ENCODE measurements at regions not wholly inside any gene's neighbourhood (a gene's known extent, or its start where the extent isn't known, plus 50 kb on each side); places are given as distances from the start of the nearest gene placed in this dataset.

DNA sequence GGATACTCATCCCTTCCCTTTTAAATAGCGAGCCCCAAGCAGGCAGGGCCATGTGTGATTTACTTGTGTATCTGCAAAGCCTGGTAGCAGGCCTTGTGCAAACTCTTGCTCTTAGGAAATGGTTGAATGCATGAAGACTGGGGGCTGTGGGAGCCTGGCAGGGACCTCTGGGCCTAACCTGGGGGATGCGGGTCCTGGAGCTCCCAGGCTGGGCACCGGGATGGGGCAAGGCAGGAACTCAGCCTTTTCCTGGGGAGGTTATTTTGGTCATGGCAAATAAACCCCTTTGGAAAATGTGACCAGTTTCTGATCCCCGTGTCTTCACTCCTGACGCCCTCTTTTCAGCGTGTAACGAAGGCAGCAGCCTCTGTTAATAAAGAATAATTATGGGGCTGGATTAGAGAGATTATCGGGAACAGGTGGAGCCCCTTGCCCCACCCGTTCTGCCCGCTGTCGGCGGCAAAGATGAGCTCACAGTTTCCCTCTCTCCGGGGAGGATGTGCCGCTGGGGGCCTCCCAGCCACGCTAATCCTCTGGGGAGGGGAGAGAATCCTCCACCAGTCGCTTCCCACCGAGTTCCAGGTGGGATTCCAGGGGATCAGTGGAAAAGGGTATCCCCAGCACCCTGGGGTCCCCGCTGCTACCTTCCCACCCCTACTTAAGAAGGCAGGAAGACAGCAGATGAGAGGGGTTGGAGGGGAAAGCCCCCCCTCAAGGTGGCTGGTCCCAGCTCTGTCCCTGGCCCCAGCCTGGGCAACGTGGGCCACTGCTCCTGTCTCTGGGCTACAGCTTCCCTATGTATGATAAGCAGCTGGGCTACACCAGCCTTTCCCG, 69.7 kb upstream of the WNT4 start:
- H3K4me3 Mint-ChIP-seq = no peak overlapping the region
- no peak for DNase-seq
- CTCF ChIA-PET = no interaction called here
- H3K27ac Mint-ChIP-seq = no peak overlapping the region
- H3K9me3 Mint-ChIP-seq = no peaks in the 10 kb centered on the region
- no peaks in the 10 kb centered on the region for H3K36me3 Mint-ChIP-seq
- peaks cover 80% of the 10 kb centered on the region for H3K27me3 Mint-ChIP-seq
- no peaks in the 10 kb centered on the region for H3K4me1 Mint-ChIP-seq

DNA sequence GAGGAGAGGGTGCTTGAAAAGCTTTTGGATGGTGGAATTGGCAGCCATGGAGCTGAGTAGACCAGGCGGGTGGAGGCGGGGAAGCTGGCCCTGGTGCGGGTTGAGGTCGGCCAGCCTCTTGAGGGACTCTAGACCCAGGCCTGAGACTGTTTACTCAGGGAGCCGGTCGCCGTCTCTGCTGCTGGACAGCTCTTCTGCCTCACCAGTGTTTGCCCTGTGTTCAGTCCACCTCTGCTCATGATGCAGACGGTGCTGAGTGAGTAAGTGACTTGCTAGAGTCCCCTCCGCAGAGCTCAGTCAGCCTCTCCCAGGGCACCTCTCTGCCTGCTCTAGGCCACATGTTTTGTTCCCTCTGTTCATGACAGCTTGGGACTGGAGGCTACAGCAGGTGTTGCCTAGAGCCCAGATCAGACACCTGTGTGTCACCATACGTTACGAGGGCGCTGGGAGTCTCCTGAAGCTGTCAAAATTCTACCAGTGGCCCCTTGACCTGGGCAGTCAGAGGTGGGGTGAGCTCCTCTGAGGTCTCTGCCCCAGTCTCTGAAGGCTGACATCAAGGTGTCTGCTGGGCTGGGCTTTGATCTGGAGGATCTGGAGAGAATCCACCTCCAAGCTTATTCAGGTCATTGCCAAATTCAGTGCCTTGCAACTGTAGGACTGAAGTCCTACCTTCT, 73.5 kb upstream of the WNT4 start:
- Mint-ChIP-seq H3K4me1 (no peaks in the 10 kb centered on the region), H3K9me3 (no peaks in the 10 kb centered on the region), H3K27me3 (peaks cover 62% of the 10 kb centered on the region), H3K4me3 (no peak overlapping the region), H3K27ac (no peak overlapping the region), H3K36me3 (no peaks in the 10 kb centered on the region)
- DNase-seq = no peak
- CTCF ChIA-PET = no interaction called here

DNA sequence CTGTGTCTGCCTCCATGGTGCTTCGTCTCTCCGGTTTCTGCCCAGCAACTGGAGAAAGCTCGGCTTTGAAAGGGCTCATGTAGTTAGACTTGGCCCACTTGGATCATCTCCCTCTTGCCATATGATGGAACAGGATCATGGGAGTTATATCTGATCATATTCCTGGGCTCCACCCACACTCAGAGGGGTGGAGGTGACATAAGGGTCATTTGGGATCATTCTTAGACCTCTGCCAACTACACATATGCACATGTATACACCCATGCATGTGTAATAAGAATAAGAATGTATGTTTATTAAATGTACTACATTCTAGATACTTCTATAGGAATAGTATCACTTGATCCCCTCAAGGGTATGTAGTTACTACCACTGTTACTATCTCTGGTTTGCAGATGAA, 74.1 kb upstream of the WNT4 start:
- Mint-ChIP-seq H3K27ac (no peak overlapping the region), H3K4me1 (no peaks in the 10 kb centered on the region), H3K36me3 (no peaks in the 10 kb centered on the region), H3K27me3 (peaks cover 56% of the 10 kb centered on the region), H3K4me3 (no peak overlapping the region), H3K9me3 (no peaks in the 10 kb centered on the region)
- DNase-seq = no peak
- CTCF ChIA-PET = no interaction called here

DNA sequence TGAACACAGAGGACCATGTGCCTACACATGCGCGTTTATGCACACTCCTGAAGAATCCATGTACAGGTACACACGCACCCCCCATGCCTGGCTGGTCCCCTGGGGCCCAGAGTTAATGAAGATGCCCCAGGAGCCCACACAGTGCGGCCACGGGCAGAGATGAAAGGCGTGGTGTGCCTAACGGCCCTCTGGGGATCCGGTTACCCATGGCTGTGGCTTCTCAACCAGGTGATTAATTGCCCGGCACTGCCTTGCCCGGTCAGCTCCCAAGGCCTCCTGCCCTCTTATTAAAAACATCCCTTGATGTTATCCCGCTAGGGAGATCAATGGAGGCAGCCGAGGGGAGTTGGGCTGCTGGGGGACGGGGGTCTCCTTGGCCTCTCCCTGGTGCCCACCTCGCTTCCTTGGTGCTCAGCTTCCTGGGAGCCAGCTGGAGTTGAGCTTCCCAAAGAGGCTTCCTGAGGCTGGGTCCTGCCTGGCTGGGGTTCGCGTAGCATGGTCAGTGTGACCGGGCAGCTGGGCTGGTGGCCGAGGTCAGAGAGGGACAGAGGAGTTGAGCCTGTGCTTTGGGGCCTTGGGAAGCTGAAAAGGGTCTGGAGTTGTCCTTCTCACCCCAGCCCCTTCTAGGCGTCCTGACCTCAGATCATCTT, 75.0 kb upstream of the WNT4 start:
- H3K36me3 Mint-ChIP-seq = no peaks in the 10 kb centered on the region
- peaks cover 46% of the 10 kb centered on the region for H3K27me3 Mint-ChIP-seq
- CTCF ChIA-PET = no interaction called here
- H3K9me3 Mint-ChIP-seq = no peaks in the 10 kb centered on the region
- no peak overlapping the region for H3K27ac Mint-ChIP-seq
- H3K4me1 Mint-ChIP-seq = no peaks in the 10 kb centered on the region
- DNase-seq = no peak
- H3K4me3 Mint-ChIP-seq = no peak overlapping the region

DNA sequence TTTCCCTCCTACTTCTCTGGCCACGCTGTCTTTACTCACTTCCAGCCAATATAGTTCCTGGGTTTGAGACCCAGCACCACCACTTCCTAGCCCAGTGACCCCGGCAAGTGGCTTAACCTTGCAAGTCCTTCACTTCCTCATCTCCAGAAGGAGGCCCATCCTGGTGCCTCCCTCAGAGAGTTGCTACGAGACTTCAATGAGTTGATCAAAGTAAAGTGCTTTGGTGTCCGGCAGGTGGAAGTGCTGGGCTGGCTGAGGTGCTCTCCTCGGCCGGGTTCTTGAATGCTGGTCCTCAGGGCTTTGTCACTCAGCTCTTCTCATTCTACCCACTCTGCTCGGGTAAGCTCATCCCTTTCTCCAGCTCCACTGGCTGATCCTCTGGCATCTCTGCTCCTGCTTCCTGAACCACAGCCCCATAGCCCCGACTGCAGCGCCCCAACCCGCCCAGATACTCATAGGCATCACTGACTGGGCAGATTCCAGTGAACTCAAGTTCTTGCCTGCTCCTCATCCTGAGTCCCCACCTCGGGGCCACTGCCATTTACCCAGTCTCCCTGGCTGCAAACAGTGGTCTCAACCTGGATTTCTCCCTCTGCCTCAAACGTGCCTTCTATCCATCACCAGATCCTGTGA, 75.8 kb upstream of the WNT4 start:
- CTCF ChIA-PET = no interaction called here
- Mint-ChIP-seq H3K36me3 (no peaks in the 10 kb centered on the region), H3K27me3 (peaks cover 48% of the 10 kb centered on the region), H3K4me3 (no peak overlapping the region), H3K4me1 (no peaks in the 10 kb centered on the region), H3K9me3 (no peaks in the 10 kb centered on the region), H3K27ac (peak overlapping the region; percentile 53)
- DNase-seq = no peak

DNA sequence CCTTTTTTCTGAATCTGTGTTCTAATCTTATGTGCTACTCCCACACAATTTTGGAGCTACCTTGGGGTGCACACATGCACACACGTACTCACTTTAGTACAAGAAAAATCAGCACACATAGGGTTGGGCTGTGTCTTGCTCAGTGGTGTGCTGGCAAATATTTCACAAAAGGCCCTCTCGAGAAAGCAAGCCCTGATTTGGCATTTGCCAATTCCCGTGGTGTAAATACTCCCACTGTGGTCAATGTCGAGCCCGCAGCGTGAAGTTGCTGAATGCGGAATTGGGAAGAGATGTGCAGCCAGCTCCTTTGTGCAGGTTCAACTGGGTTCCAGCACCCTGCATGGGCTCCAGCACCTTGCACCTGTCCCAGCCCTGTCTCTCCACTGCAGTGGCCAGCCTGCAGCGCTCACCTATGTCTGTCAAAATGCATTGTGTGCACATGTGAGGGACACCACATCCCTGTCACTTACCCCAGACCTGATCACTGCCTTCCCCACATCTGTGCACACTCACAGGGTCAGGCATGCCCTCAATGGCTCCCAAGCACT, 78.4 kb upstream of the WNT4 start:
- CTCF ChIA-PET = no interaction called here
- Mint-ChIP-seq H3K4me1 (no peaks in the 10 kb centered on the region), H3K4me3 (no peak overlapping the region), H3K36me3 (no peaks in the 10 kb centered on the region), H3K27ac (no peak overlapping the region), H3K27me3 (peaks cover 43% of the 10 kb centered on the region), H3K9me3 (no peaks in the 10 kb centered on the region)
- DNase-seq = no peak

DNA sequence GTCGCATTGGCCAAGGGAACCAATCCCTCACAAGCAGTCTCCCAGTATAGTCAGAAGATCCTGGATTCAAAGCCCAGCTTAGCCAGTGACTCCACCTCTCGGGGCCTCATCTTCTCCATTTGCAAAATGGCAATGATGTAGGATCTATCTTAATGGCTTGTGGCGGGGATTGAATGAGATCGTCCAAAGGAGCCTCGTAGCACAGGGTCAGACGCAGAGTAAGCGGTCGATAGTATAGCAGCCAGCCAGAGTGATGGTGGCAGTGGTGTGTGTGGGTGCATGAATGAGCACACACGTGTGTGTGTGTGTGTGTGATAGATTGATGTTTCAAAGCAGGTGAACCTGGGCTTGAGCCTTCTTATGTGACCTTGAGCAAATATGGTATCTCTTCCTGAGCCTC, 79.8 kb upstream of the WNT4 start:
- no peaks in the 10 kb centered on the region for H3K36me3 Mint-ChIP-seq
- H3K27ac Mint-ChIP-seq = no peak overlapping the region
- no peaks in the 10 kb centered on the region for H3K4me1 Mint-ChIP-seq

DNA sequence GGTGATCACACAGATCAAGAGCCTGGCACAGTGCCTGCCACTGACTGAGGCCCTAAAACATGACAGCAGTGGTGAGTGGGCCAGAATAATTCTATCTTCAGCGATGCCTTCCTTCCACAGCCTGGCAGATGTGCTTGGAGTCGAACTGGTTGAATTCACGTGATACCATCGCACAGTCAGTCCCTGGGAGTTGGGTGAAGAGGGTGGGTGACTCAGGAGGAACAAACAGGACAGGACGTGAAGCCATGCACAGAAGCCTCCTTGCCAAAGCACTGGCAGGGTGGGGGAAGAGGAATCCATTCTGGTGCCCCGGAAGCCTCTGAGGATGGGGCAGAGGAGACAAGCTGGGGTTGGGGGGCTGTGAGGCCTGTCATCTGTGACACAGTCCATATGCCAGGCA, 80.3 kb upstream of the WNT4 start:
- Mint-ChIP-seq H3K9me3 (no peaks in the 10 kb centered on the region), H3K4me3 (no peak overlapping the region), H3K36me3 (no peaks in the 10 kb centered on the region), H3K4me1 (no peaks in the 10 kb centered on the region), H3K27me3 (peaks cover 43% of the 10 kb centered on the region), H3K27ac (no peak overlapping the region)
- CTCF ChIA-PET = no interaction called here
- DNase-seq = no peak

More for the DNA sequence above, 79.8 kb upstream of the WNT4 start:
- CTCF ChIA-PET = no interaction called here
- Mint-ChIP-seq H3K9me3 (no peaks in the 10 kb centered on the region), H3K4me3 (no peak overlapping the region), H3K27me3 (peaks cover 43% of the 10 kb centered on the region)
- DNase-seq = no peak

DNA sequence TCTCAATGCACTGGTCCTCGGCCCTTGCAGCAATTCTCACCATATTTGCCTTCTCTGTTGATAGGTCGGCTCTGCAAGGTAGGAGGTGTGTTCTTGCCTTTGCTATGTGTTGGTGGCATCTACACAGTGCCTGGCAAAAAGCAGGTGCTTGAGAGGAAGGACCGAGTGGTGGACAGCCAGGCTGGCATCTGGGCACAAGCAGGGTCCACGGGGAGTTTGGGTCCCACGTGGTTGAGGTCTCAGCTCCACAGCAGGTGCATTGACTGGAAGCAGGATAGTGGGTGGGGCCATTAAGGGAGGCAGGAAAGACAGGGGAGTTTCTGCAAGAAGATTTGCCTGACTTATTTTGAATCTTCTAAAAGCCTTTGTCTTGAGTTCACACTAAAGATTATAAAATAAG, 81.2 kb upstream of the WNT4 start:
- H3K4me1 Mint-ChIP-seq = no peaks in the 10 kb centered on the region
- CTCF ChIA-PET = no interaction called here
- no peak overlapping the region for H3K27ac Mint-ChIP-seq
- DNase-seq = no peak
- H3K4me3 Mint-ChIP-seq = no peak overlapping the region
- H3K9me3 Mint-ChIP-seq = no peaks in the 10 kb centered on the region
- H3K36me3 Mint-ChIP-seq = no peaks in the 10 kb centered on the region
- peaks cover 39% of the 10 kb centered on the region for H3K27me3 Mint-ChIP-seq

DNA sequence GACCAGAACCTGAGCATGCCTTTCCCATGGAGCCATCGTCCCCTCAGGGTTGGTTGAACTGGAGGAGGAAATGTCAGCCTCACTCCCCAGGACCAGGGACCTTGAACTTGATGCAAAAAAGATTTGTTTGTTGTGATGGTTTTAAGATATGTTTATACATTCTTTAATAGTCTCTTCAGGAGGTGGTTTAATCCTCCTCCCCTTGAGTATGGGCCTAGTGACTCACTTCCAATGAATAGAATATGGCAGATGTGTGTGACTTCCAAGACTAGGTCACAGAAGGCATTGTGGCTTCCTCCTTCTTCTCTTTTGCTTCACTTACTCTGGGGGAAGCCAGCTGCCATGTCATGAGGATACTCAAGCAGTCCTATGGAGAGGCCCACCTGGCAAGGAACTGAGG, 81.7 kb upstream of the WNT4 start:
- H3K27ac Mint-ChIP-seq = no peak overlapping the region
- no peak overlapping the region for H3K4me3 Mint-ChIP-seq
- no peaks in the 10 kb centered on the region for H3K4me1 Mint-ChIP-seq
- CTCF ChIA-PET = no interaction called here
- H3K9me3 Mint-ChIP-seq = no peaks in the 10 kb centered on the region
- H3K27me3 Mint-ChIP-seq = peaks cover 34% of the 10 kb centered on the region
- DNase-seq = no peak
- H3K36me3 Mint-ChIP-seq = no peaks in the 10 kb centered on the region

DNA sequence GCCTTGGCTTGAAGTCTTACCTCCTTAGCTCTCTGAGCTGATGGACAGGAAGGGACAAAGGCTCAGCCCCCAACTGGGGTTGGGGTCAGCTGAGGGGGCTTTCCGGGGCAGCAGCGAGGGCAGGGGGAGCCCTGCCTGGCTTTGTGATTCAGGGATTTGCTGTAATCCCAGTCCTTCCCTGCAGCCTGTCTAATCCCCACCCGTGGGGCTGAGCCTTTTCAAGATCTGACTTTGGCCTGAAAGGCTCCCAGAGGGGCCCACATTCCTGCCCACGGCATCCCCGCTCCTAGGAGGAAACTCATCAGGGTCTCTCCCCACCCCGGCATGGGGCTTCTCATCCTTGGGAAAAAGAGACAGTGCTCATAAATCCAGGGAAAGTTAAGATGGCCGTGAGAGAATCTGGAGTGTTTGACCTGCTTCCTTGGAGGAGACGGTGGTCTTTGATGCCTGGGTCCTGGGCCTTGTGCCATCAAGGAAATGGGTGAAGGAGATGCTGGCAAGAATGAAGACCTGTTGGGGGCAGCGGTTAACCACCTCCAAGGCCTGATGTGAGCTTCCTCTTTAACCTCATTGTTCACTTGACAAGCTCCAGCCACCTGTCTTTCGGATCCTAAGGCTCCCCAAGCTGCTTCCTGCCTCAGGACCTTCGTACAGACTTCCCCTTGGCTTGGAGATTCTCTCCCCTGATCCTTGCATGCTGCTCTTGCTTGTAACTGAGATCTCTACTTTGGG, 83.1 kb upstream of the WNT4 start:
- H3K4me3 Mint-ChIP-seq = no peak overlapping the region
- H3K36me3 Mint-ChIP-seq = no peaks in the 10 kb centered on the region
- H3K27me3 Mint-ChIP-seq = peaks cover 38% of the 10 kb centered on the region
- no peaks in the 10 kb centered on the region for H3K9me3 Mint-ChIP-seq
- no peaks in the 10 kb centered on the region for H3K4me1 Mint-ChIP-seq
- DNase-seq = no peak
- H3K27ac Mint-ChIP-seq = no peak overlapping the region
- CTCF ChIA-PET = no interaction called here

DNA sequence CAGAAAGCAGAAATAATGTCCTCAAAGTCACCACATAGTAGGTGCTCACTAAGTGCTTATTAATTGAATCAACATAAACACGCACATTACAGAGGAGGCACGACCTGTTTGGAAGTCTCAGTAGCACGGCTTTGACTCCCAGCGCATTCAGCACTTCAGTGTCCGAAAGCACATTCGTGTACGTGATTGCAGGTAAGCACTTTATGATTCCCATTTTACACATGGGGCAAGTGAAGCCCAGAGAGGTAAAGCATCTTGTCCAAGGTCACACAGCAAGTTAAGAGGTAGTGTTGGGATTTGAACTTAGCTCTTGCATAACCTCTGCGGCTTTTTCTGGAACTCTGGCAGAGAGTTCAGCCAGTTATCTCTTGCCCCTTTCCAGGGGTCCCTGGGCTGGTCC, 85.2 kb upstream of the WNT4 start:
- Mint-ChIP-seq H3K36me3 (no peaks in the 10 kb centered on the region), H3K4me3 (no peak overlapping the region), H3K27me3 (peaks cover 42% of the 10 kb centered on the region), H3K4me1 (no peaks in the 10 kb centered on the region), H3K27ac (no peak overlapping the region), H3K9me3 (no peaks in the 10 kb centered on the region)
- CTCF ChIA-PET = interaction anchor here (0.7 kb wide), 1 partner anchor 427 kb away, joined by 5 read pairs; no protein-coding TSS in a partner anchor
- no peak for DNase-seq

DNA sequence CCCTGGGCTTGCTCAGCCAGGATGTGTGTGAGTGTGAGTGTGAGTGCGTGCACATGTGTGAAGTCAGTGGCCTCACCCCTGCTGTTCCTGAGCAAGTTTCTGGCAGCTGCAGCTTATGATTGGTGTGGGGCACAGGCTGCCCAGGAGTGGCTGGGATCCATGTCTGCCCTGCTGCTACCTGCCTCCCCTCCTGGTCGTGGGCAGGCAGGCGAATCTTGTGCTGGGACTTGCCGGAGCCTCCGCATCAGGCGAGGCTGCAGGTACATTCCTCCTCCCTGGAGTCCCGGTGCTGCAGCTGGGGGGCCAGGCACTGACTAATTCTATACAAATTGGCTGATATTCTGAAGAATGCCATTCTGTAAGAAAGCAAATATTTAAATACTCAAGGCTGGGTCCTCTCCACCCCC, 85.6 kb upstream of the WNT4 start:
- Mint-ChIP-seq H3K4me3 (no peak overlapping the region), H3K4me1 (no peaks in the 10 kb centered on the region), H3K9me3 (no peaks in the 10 kb centered on the region), H3K27me3 (peaks cover 43% of the 10 kb centered on the region), H3K27ac (no peak overlapping the region), H3K36me3 (no peaks in the 10 kb centered on the region)
- no peak for DNase-seq
- CTCF ChIA-PET = no interaction called here

DNA sequence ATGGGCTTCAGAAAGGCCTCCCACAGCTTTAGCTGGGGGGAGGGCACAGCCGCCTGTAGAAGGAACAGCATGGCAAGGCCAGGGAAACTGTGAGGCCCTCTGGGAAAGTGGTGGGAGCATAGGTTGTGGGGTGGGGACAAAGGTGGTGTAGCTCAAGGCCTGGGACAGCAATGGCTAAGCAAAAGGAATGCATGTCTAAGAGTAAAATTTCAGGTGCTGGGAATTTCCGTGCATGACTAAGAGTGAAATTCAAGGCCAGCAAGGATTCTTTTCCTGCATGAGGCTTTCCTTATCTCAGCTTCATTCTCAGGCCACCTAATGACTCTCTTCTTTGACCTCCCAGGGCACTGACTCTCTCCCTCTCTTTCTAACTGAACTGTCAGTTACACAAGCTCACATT, 86.5 kb upstream of the WNT4 start:
- DNase-seq = no peak
- Mint-ChIP-seq H3K27ac (no peak overlapping the region), H3K4me3 (no peak overlapping the region), H3K9me3 (no peaks in the 10 kb centered on the region), H3K27me3 (peaks cover 46% of the 10 kb centered on the region), H3K4me1 (no peaks in the 10 kb centered on the region), H3K36me3 (no peaks in the 10 kb centered on the region)
- CTCF ChIA-PET = no interaction called here

Measured in activated naive CD4-positive, alpha-beta T cell treated with anti-CD3 and anti-CD28 coated beads, Interleukin-2, amount 10 ng/mL, durations not matched to agents 7 days and 5 days (primary cell).